ENCODE measurements at regions not wholly inside any gene's neighbourhood (a gene's known extent, or its start where the extent isn't known, plus 50 kb on each side); places are given as distances from the start of the nearest gene placed in this dataset.

DNA sequence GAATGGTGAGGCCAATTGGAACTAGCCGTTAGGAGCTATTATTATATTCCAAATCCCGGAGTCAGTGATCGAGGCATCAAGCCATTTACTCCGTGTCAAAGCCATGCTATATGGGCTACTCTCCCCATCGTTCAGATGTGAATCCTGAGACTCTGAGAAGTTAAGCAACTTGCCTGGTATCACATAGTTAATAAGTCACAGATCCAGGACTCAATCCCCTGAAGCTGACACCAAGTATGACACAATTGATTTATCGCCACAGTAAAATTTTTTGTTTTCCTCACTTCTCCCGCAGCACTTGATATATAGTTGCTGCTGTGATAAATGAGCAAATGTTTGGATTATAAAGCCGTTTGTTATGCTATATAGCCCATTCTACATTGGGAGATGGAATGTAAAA lies 50.8 kb upstream of the TSHZ2 start:
- intact Hi-C loops (cut with DNase I) = no loop called here
- TF ChIP-seq POLR2A (IDR thresholded peaks at IDR 0.05) = no peak
- no peak for TF ChIP-seq EP300 (IDR thresholded peaks at IDR 0.05)
- TF ChIP-seq, protein P1, sequence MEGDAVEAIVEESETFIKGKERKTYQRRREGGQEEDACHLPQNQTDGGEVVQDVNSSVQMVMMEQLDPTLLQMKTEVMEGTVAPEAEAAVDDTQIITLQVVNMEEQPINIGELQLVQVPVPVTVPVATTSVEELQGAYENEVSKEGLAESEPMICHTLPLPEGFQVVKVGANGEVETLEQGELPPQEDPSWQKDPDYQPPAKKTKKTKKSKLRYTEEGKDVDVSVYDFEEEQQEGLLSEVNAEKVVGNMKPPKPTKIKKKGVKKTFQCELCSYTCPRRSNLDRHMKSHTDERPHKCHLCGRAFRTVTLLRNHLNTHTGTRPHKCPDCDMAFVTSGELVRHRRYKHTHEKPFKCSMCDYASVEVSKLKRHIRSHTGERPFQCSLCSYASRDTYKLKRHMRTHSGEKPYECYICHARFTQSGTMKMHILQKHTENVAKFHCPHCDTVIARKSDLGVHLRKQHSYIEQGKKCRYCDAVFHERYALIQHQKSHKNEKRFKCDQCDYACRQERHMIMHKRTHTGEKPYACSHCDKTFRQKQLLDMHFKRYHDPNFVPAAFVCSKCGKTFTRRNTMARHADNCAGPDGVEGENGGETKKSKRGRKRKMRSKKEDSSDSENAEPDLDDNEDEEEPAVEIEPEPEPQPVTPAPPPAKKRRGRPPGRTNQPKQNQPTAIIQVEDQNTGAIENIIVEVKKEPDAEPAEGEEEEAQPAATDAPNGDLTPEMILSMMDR (IDR thresholded peaks at IDR 0.05) = no peak
- no peak for TF ChIP-seq POLR2AphosphoS5 (IDR thresholded peaks at IDR 0.05)
- Histone ChIP-seq H3K4me1 (no peaks in the 10 kb centered on the region), H3K9me3 (no peaks in the 10 kb centered on the region), H3K27ac (no peak overlapping the region), H3K36me3 (no peaks in the 10 kb centered on the region), H3K4me3 (no peak overlapping the region), H3K27me3 (no peaks in the 10 kb centered on the region)
- no peak for DNase-seq
- 69 to 79% methylated on average over 8 of the region's 8 CpGs for WGBS, 2 donors

DNA sequence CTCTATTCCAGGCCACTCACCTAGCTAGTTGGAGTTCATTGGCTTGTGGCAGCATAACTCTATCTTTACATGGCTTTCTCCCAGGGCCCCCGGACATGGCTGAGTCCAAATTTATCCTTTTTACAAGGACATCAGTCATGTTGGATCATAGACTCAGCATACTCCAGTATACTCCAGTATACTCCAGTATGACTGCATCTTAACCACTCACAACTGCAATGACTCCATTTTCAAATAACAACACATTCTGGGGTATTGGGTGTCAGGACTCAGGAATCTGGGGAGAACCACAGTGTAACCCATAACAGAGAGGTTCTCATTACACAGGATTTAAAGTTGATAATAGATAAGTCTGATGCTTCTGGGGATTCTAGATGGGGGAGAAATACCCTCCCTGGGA lies 53.8 kb upstream of the TSHZ2 start:
- no peak for DNase-seq
- Histone ChIP-seq H3K4me3 (no peak overlapping the region), H3K27ac (no peak overlapping the region), H3K4me1 (no peaks in the 10 kb centered on the region), H3K9me3 (no peaks in the 10 kb centered on the region), H3K36me3 (no peaks in the 10 kb centered on the region), H3K27me3 (no peaks in the 10 kb centered on the region)
- intact Hi-C loops (cut with DNase I) = no loop called here
- TF ChIP-seq EP300 (IDR thresholded peaks at IDR 0.05) (no peak), POLR2A (IDR thresholded peaks at IDR 0.05) (no peak), POLR2AphosphoS5 (IDR thresholded peaks at IDR 0.05) (no peak)
- TF ChIP-seq, protein P1 (IDR thresholded peaks at IDR 0.05) = no peak
- WGBS, 2 donors = 86 to 89% methylated on average over 1 of the region's 1 CpG

DNA sequence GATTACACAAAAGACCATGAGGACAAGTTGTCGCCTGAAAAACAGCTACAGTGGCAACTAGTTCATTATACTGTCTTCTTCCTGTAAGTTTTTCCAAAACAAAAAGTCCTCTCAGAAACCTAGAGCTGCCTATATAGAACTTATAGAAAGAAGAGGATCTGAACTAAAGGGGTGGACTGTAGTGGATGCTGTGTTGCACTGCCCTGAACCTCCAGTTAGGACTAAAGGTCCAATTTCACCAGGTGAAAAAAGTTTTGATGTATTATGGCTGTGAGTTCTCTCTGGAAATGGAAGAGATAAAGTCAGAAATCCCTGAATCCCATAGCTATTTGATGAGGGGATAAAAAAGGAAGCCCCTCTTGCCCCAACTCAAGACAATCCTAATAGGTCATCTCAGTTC lies 56.6 kb upstream of the TSHZ2 start:
- no peaks in the 10 kb centered on the region for H3K36me3 ChIP-seq
- no peaks in the 10 kb centered on the region for H3K4me1 ChIP-seq
- 92 to 94% methylated on average over 1 of the region's 1 CpG for WGBS, 2 donors
- H3K9me3 ChIP-seq = no peaks in the 10 kb centered on the region
- H3K27ac ChIP-seq = no peak overlapping the region
- no peak for DNase-seq
- intact Hi-C loops (cut with DNase I) = no loop called here
- H3K27me3 ChIP-seq = no peaks in the 10 kb centered on the region
- no peak for TF ChIP-seq POLR2A (IDR thresholded peaks at IDR 0.05)
- TF ChIP-seq, protein P1 (IDR thresholded peaks at IDR 0.05) = no peak
- no peak for TF ChIP-seq POLR2AphosphoS5 (IDR thresholded peaks at IDR 0.05)
- TF ChIP-seq EP300 (IDR thresholded peaks at IDR 0.05) = no peak
- H3K4me3 ChIP-seq = no peak overlapping the region

DNA sequence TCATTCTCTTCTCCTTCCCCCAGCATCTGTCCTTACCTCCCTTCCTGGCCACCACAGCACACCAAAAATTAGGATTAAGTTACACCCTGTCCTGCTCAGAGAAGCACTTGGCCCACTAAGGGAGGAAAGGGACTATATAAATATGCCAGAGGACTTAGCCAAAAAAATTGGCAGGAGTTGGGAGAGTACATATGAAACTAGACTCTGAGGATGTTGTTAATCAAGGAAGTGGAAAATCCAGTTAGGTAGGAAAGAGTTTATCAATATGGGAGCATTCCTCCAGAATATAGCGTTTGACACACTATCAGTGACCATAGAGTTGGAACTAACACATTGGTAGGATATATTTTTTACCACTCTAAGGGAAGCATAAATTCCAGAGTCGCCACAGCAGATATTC lies 57.3 kb upstream of the TSHZ2 start:
- intact Hi-C loops (cut with DNase I) = no loop called here
- TF ChIP-seq, protein P1 (IDR thresholded peaks at IDR 0.05) = no peak
- TF ChIP-seq EP300 (IDR thresholded peaks at IDR 0.05) (no peak), POLR2AphosphoS5 (IDR thresholded peaks at IDR 0.05) (no peak), POLR2A (IDR thresholded peaks at IDR 0.05) (no peak)
- no peaks in the 10 kb centered on the region for H3K27me3 ChIP-seq
- no peak overlapping the region for H3K4me3 ChIP-seq
- H3K36me3 ChIP-seq = no peaks in the 10 kb centered on the region
- H3K4me1 ChIP-seq = no peaks in the 10 kb centered on the region
- H3K27ac ChIP-seq = no peak overlapping the region
- WGBS, 2 donors = 75 to 84% methylated on average over 2 of the region's 2 CpGs
- H3K9me3 ChIP-seq = no peaks in the 10 kb centered on the region
- DNase-seq = no peak

DNA sequence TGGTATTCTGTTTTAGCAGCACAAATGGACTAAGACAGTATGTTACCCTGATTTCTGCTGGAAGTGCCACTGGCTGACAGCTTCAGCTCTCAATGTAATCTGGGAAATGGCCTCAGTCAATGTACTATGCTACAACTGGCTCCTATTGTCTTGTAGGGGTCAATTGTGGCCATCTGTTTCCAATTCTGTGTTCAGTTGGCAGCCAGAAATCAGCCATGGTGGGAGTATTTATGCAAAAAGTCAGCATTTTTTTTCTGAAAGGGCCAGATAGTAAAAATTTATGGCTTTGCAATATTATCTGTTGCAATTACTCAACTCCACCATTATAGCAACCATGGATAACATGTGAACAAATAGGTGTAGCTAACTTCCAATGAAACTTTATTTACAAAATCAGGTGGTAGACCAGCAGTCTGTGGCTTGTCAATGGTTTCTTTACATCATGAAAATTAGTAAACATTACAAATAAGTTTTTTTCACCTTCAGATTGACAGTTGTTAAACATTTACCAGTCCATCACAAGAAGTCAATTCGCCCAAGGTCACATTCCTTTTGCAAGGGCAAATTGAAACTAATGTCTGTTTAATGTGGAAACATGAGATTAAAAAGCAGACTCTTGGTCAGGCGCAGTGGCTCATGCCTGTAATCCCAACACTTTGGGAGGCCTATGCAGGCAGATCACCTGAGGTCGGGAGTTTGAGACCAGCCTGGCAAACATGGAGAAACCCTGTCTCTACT lies 58.3 kb upstream of the TSHZ2 start:
- Histone ChIP-seq H3K4me1 (no peaks in the 10 kb centered on the region), H3K9me3 (no peaks in the 10 kb centered on the region), H3K4me3 (no peak overlapping the region), H3K27ac (no peak overlapping the region), H3K27me3 (no peaks in the 10 kb centered on the region), H3K36me3 (no peaks in the 10 kb centered on the region)
- no peak for DNase-seq
- intact Hi-C loops (cut with DNase I) = no loop called here
- TF ChIP-seq POLR2A (IDR thresholded peaks at IDR 0.05) (no peak), POLR2AphosphoS5 (IDR thresholded peaks at IDR 0.05) (no peak), EP300 (IDR thresholded peaks at IDR 0.05) (no peak)
- TF ChIP-seq, protein P1 (IDR thresholded peaks at IDR 0.05) = no peak
- WGBS, 2 donors = 46 to 79% methylated on average over 3 of the region's 3 CpGs
